Smooth muscle cell (in vitro differentiated cells): ENCODE measurements at regions not wholly inside any gene's neighbourhood (a gene's known extent, or its start where the extent isn't known, plus 50 kb on each side); places are given as distances from the start of the nearest gene placed in this dataset.

ENCODE experiments used
- DNase-seq: peaks from one replicate; lab custom pipeline; 2025; ENCODE audit not compliant: unreplicated experiment; lab: John Stamatoyannopoulos, UW
- H2AFZ ChIP-seq: fragments of 200-600 bp; sonication (generic); 2 replicates; pipeline ENCODE4 v1.6.0; 2016; ENCODE audit warnings: antibody characterized with exemption, low read depth, mild to moderate bottlenecking
- H3F3A ChIP-seq: fragments of 200-600 bp; sonication (generic); 2 replicates; pipeline ENCODE4 v1.6.0; 2017; ENCODE audit warnings: antibody characterized with exemption, low read depth
- H3K27ac ChIP-seq: fragments of 200-600 bp; sonication (generic); 2 replicates; pipeline ENCODE4 v1.5.1; 2016; ENCODE audit warnings: low read depth, mild to moderate bottlenecking
- H3K27me3 ChIP-seq: fragments of 200-600 bp; sonication (generic); 2 replicates; pipeline ENCODE4 v1.6.1; 2016; ENCODE audit warnings: low read depth, mild to moderate bottlenecking
- H3K36me3 ChIP-seq: fragments of 200-600 bp; sonication (generic); 2 replicates; pipeline ENCODE4 v1.5.1; 2016; ENCODE audit warnings: low read depth
- H3K4me1 ChIP-seq: fragments of 200-600 bp; sonication (generic); 2 replicates; pipeline ENCODE4 v1.5.1; 2016; ENCODE audit warnings: low read depth
- H3K4me2 ChIP-seq: fragments of 200-600 bp; sonication (generic); 2 replicates; pipeline ENCODE4 v1.6.0; 2016; ENCODE audit warnings: mild to moderate bottlenecking
- H3K4me3 ChIP-seq: fragments of 200-600 bp; sonication (generic); 2 replicates; pipeline ENCODE4 v1.5.1; 2016; ENCODE audit warnings: mild to moderate bottlenecking
- H3K79me2 ChIP-seq: fragments of 200-600 bp; sonication (generic); 2 replicates; pipeline ENCODE4 v1.6.0; 2016; ENCODE audit warnings: low read depth, mild to moderate bottlenecking
- H3K9ac ChIP-seq: fragments of 200-600 bp; sonication (generic); 2 replicates; pipeline ENCODE4 v1.6.0; 2016; ENCODE audit warnings: low read depth
- H3K9me3 ChIP-seq: fragments of 200-600 bp; sonication (generic); replicated peaks from 2 replicates; pipeline ENCODE4 v1.5.1; 2016; ENCODE audit warnings: low read depth
- H4K20me1 ChIP-seq: fragments of 200-600 bp; sonication (generic); 2 replicates; pipeline ENCODE4 v1.6.0; 2016; ENCODE audit warnings: low read depth
- CTCF ChIP-seq: fragments of 200-600 bp; sonication (generic); IDR thresholded peaks from 2 replicates; pipeline ENCODE4 v1.5.1; 2017; ENCODE audit warnings: borderline replicate concordance, mild to moderate bottlenecking, antibody characterized with exemption; ENCODE audit not compliant: insufficient read depth, poor library complexity, severe bottlenecking
- WGBS: methylation state at CpG from one replicate; pipeline ENCODE4 v1.1.7; 2016; ENCODE audit warnings: low lambda C conversion rate; 5-methylcytosine and 5-hydroxymethylcytosine counted together

DNA sequence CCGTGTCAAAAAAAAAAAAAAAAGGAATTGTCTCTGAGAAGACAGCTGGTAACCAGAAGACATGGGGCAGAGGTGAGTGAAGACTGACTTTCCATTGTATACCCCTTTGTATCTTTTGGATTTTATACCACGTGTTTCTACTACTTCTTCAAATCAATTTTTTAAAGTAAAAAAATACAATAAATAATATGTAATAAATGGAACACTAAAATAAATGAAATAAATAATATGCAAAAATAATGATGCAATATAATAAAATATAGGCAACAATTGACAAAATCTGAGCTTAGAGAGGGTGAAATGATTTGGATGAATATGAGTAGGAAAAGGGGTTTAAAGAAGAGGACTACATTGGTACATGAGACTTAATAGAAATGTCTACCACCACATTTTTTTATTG is 155.8 kb downstream of the IL15 start:
- Histone ChIP-seq H4K20me1 (no peaks in the 10 kb centered on the region), H3F3A (no peaks in the 10 kb centered on the region), H3K36me3 (no peaks in the 10 kb centered on the region), H3K79me2 (no peaks in the 10 kb centered on the region), H3K27me3 (no peaks in the 10 kb centered on the region), H3K4me3 (no peak overlapping the region), H3K9ac (no peak overlapping the region), H3K4me2 (no peak overlapping the region), H3K9me3 (no peaks in the 10 kb centered on the region), H2AFZ (no peak overlapping the region), H3K27ac (no peak overlapping the region), H3K4me1 (no peaks in the 10 kb centered on the region)
- TF ChIP-seq CTCF: no peak
- 93% methylated on average over 2 of the region's 2 CpGs for WGBS
- no peak for DNase-seq

GRCh38 chr4:141797966-141798365 is 161.6 kb downstream of the IL15 start:
- Histone ChIP-seq H3K4me2 (no peak overlapping the region), H3K36me3 (no peaks in the 10 kb centered on the region), H4K20me1 (no peaks in the 10 kb centered on the region), H2AFZ (no peak overlapping the region), H3K79me2 (no peaks in the 10 kb centered on the region), H3K4me3 (no peak overlapping the region), H3K9ac (no peak overlapping the region), H3F3A (no peaks in the 10 kb centered on the region), H3K4me1 (no peaks in the 10 kb centered on the region), H3K27me3 (no peaks in the 10 kb centered on the region), H3K9me3 (no peaks in the 10 kb centered on the region), H3K27ac (no peak overlapping the region)
- DNase-seq: no peak
- WGBS: 97% methylated on average over 2 of the region's 2 CpGs
- no peak for TF ChIP-seq CTCF

DNA sequence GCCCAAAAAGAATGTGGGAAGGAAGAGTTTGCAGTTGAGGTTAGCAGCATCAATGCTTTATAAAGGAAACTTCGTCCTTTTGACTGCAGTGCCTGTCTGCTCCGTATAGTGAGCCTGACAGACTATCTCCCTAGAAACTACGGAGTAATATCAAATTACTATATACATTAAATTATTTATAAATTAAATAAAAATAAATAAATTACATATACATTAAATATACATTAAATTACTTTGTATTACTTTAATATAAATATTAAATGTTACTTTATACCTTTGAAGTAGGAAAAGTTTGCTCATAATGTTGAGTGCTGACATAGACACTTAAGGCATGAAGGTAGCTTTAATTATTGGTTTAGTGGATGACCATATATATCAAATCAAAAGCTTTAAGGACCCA is 165.2 kb downstream of the IL15 start:
- H3K4me3 ChIP-seq: no peak overlapping the region
- H2AFZ ChIP-seq: no peak overlapping the region
- H3K9ac ChIP-seq: no peak overlapping the region
- H3K79me2 ChIP-seq: no peaks in the 10 kb centered on the region
- no peaks in the 10 kb centered on the region for H4K20me1 ChIP-seq
- H3K36me3 ChIP-seq: no peaks in the 10 kb centered on the region
- no peak for DNase-seq
- TF ChIP-seq CTCF: no peak
- H3K4me2 ChIP-seq: no peak overlapping the region
- no peaks in the 10 kb centered on the region for H3K4me1 ChIP-seq
- H3K9me3 ChIP-seq: no peaks in the 10 kb centered on the region
- H3K27ac ChIP-seq: no peak overlapping the region
- H3F3A ChIP-seq: no peaks in the 10 kb centered on the region
- H3K27me3 ChIP-seq: no peaks in the 10 kb centered on the region
- 74% methylated on average over 3 of the region's 3 CpGs for WGBS

- Histone ChIP-seq H3K27me3 (no peaks in the 10 kb centered on the region), H3K27ac (no peak overlapping the region), H3K9ac (no peak overlapping the region), H3K4me2 (no peak overlapping the region), H3F3A (no peaks in the 10 kb centered on the region), H3K4me1 (no peaks in the 10 kb centered on the region), H4K20me1 (no peaks in the 10 kb centered on the region), H3K9me3 (no peaks in the 10 kb centered on the region), H3K79me2 (no peaks in the 10 kb centered on the region), H2AFZ (no peak overlapping the region), H3K4me3 (no peak overlapping the region), H3K36me3 (no peaks in the 10 kb centered on the region)
- 81% methylated on average over 1 of the region's 1 CpG for WGBS
- DNase-seq: no peak
- no peak for TF ChIP-seq CTCF
Measured at GRCh38 chr4:141802333-141802732, 165.9 kb downstream of the IL15 start.
